Muscle layer of colon (tissue), 2 donors: ENCODE measurements at regions not wholly inside any gene's neighbourhood (a gene's known extent, or its start where the extent isn't known, plus 50 kb on each side); places are given as distances from the start of the nearest gene placed in this dataset.
"Not testable (repeated sequence)": the region's sequence is repeated elsewhere in the genome, so short reads cannot be mapped to it uniquely, and the experiment has no call there.

Experiments
- H3K27ac ChIP-seq: one replicate; pipeline ENCODE4 v1.7.0; 2013; ENCODE audit warnings: low read depth, mild to moderate bottlenecking, low read length, moderate library complexity
- H3K27me3 ChIP-seq, 2 donors: one replicate each; pipeline ENCODE4 v1.7.0; 2013; ENCODE audit warnings: low read length in 2 of 2, mild to moderate bottlenecking in 2 of 2; ENCODE audit not compliant: insufficient read depth in 2 of 2, control insufficient read depth in 1 of 2
- H3K36me3 ChIP-seq: one replicate; pipeline ENCODE4 v1.7.0; 2013; ENCODE audit warnings: mild to moderate bottlenecking, low read length; ENCODE audit not compliant: insufficient read depth
- H3K4me1 ChIP-seq: one replicate; pipeline ENCODE4 v1.7.0; 2013; ENCODE audit warnings: mild to moderate bottlenecking, low read length; ENCODE audit not compliant: insufficient read depth
- H3K4me3 ChIP-seq, 2 donors: one replicate each; pipeline ENCODE4 v1.7.0; 2013; ENCODE audit warnings: low read length in 2 of 2, low read depth in 1 of 2, mild to moderate bottlenecking in 1 of 2, moderate library complexity in 1 of 2
- H3K9ac ChIP-seq: one replicate; pipeline ENCODE4 v1.7.0; 2013; ENCODE audit warnings: low read length
- H3K9me3 ChIP-seq: one replicate; pipeline ENCODE4 v1.7.0; 2013; ENCODE audit warnings: mild to moderate bottlenecking, low read length
- donor health status: abdominal sarcoma.
- donor health status: Adenocarcinoma of cecum.

- Histone ChIP-seq H3K9me3 (no peaks in the 10 kb centered on the region), H3K9ac (no peak overlapping the region), H3K4me3 (no peak overlapping the region), H3K36me3 (no peaks in the 10 kb centered on the region), H3K4me1 (peaks cover 6% of the 10 kb centered on the region), H3K27me3 (no peaks in the 10 kb centered on the region), H3K27ac (no peak overlapping the region)
These were observed 105.7 kb upstream of the RANBP3L start for GRCh38 chr5:36407396-36407795.

GRCh38 chr5:36409711-36410110 lies 108.0 kb upstream of the RANBP3L start:
- H3K9ac ChIP-seq, H3K36me3 ChIP-seq, H3K4me3 ChIP-seq, H3K27me3 ChIP-seq, H3K4me1 ChIP-seq, H3K9me3 ChIP-seq, H3K27ac ChIP-seq: not testable (repeated sequence)

- H3K9ac ChIP-seq, H3K27me3 ChIP-seq, H3K36me3 ChIP-seq, H3K9me3 ChIP-seq, H3K4me3 ChIP-seq, H3K27ac ChIP-seq: not testable (repeated sequence)
- H3K4me1 ChIP-seq: peaks cover 11% of the 10 kb centered on the region
These were observed 109.0 kb upstream of the RANBP3L start for GRCh38 chr5:36410672-36411071.

- no peaks in the 10 kb centered on the region for H3K27me3 ChIP-seq
- no peaks in the 10 kb centered on the region for H3K9me3 ChIP-seq
- no peak overlapping the region for H3K9ac ChIP-seq
- H3K4me1 ChIP-seq: peaks cover 11% of the 10 kb centered on the region
- H3K4me3 ChIP-seq: no peak overlapping the region
- no peaks in the 10 kb centered on the region for H3K36me3 ChIP-seq
- H3K27ac ChIP-seq: no peak overlapping the region
These were observed 113.2 kb upstream of the RANBP3L start for GRCh38 chr5:36414869-36415282.

- H3K36me3 ChIP-seq: no peaks in the 10 kb centered on the region
- H3K9ac ChIP-seq: no peak overlapping the region
- peaks cover 11% of the 10 kb centered on the region for H3K4me1 ChIP-seq
- no peak overlapping the region for H3K27ac ChIP-seq
- no peaks in the 10 kb centered on the region for H3K9me3 ChIP-seq
- no peaks in the 10 kb centered on the region for H3K27me3 ChIP-seq
- no peak overlapping the region for H3K4me3 ChIP-seq
These were observed 114.9 kb upstream of the RANBP3L start for GRCh38 chr5:36416605-36417004.

GRCh38 chr5:36417221-36417620 lies 115.5 kb upstream of the RANBP3L start:
- Histone ChIP-seq H3K27me3 (no peaks in the 10 kb centered on the region), H3K9me3 (no peaks in the 10 kb centered on the region), H3K4me1 (peaks cover 11% of the 10 kb centered on the region), H3K27ac (no peak overlapping the region), H3K4me3 (no peak overlapping the region), H3K9ac (no peak overlapping the region), H3K36me3 (no peaks in the 10 kb centered on the region)

GRCh38 chr5:36417668-36418067 lies 116.0 kb upstream of the RANBP3L start:
- Histone ChIP-seq H3K9me3 (no peaks in the 10 kb centered on the region), H3K36me3 (no peaks in the 10 kb centered on the region), H3K9ac (no peak overlapping the region), H3K4me3 (no peak overlapping the region), H3K27ac (no peak overlapping the region), H3K27me3 (no peaks in the 10 kb centered on the region), H3K4me1 (peaks cover 11% of the 10 kb centered on the region)

- no peak overlapping the region for H3K4me3 ChIP-seq
These were observed 116.7 kb upstream of the RANBP3L start for GRCh38 chr5:36418152-36418979.

GRCh38 chr5:36421256-36421655 lies 119.6 kb upstream of the RANBP3L start:
- no peaks in the 10 kb centered on the region for H3K27me3 ChIP-seq
- no peaks in the 10 kb centered on the region for H3K4me1 ChIP-seq
- H3K9ac ChIP-seq: no peak overlapping the region
- H3K36me3 ChIP-seq: no peaks in the 10 kb centered on the region
- H3K9me3 ChIP-seq: no peaks in the 10 kb centered on the region
- no peak overlapping the region for H3K4me3 ChIP-seq
- no peak overlapping the region for H3K27ac ChIP-seq

More at GRCh38 chr5:36418152-36418979, 116.7 kb upstream of the RANBP3L start:
- H3K9me3 ChIP-seq: no peaks in the 10 kb centered on the region
- no peak overlapping the region for H3K9ac ChIP-seq
- H3K27ac ChIP-seq: no peak overlapping the region
- H3K4me1 ChIP-seq: peaks cover 11% of the 10 kb centered on the region
- H3K27me3 ChIP-seq: no peaks in the 10 kb centered on the region
- no peaks in the 10 kb centered on the region for H3K36me3 ChIP-seq

- Histone ChIP-seq H3K9me3 (no peaks in the 10 kb centered on the region), H3K4me3 (no peak overlapping the region), H3K27me3 (no peaks in the 10 kb centered on the region), H3K9ac (no peak overlapping the region), H3K36me3 (no peaks in the 10 kb centered on the region), H3K4me1 (no peaks in the 10 kb centered on the region), H3K27ac (no peak overlapping the region)
These were observed 121.2 kb upstream of the RANBP3L start for GRCh38 chr5:36422952-36423351.

- no peaks in the 10 kb centered on the region for H3K9me3 ChIP-seq
- H3K36me3 ChIP-seq: no peaks in the 10 kb centered on the region
- no peak overlapping the region for H3K27ac ChIP-seq
- no peaks in the 10 kb centered on the region for H3K27me3 ChIP-seq
- no peaks in the 10 kb centered on the region for H3K4me1 ChIP-seq
- H3K9ac ChIP-seq: no peak overlapping the region
- H3K4me3 ChIP-seq: no peak overlapping the region
These were observed 122.0 kb upstream of the RANBP3L start for GRCh38 chr5:36423578-36424307.
